Vagina (tissue), 2 donors: ENCODE measurements at regions not wholly inside any gene's neighbourhood (a gene's known extent, or its start where the extent isn't known, plus 50 kb on each side); places are given as distances from the start of the nearest gene placed in this dataset.

Experiments used
- DNase-seq, 2 donors: peaks; one replicate each; pipeline ENCODE4 v3.0.0-alpha.2; 2017; ENCODE audit errors: extremely low spot score in 2 of 2
- H3K27ac ChIP-seq: fragments of 200-600 bp; sonication (generic); one replicate; pipeline ENCODE4 v1.5.1; 2019
- H3K27me3 ChIP-seq: fragments of 200-600 bp; sonication (generic); one replicate; pipeline ENCODE4 v1.5.1; 2019
- H3K36me3 ChIP-seq, 2 donors: fragments of 200-600 bp; sonication (generic); one replicate each; pipeline ENCODE4 v1.5.1; 2017 to 2019
- H3K4me1 ChIP-seq: fragments of 200-600 bp; sonication (generic); one replicate; pipeline ENCODE4 v1.5.1; 2019
- H3K4me3 ChIP-seq, 2 donors: fragments of 200-600 bp; sonication (generic); 1 replicate in 1 of 2; 2 replicates in 1 of 2; pipeline ENCODE4 v1.5.1; 2016 to 2019
- H3K9me3 ChIP-seq: fragments of 200-600 bp; sonication (generic); one replicate; pipeline ENCODE4 v1.5.1; 2019
- CTCF ChIP-seq, 3 experiments: fragments of 450-650 bp in 2 of 3; fragments of 200-600 bp in 1 of 3; sonication (generic) in 1 of 3; IDR thresholded peaks; one replicate each; pipeline ENCODE4 v1.5.1; 2017 to 2019; ENCODE audit warnings: antibody characterized with exemption in 3 of 3, mild to moderate bottlenecking in 2 of 3, moderate library complexity in 2 of 3
- POLR2A ChIP-seq, 2 donors: fragments of 450-650 bp; IDR thresholded peaks; one replicate each; pipeline ENCODE4 v1.6.1; 2017; ENCODE audit warnings: antibody characterized with exemption in 2 of 2, mild to moderate bottlenecking in 2 of 2, moderate library complexity in 2 of 2
- POLR2AphosphoS5 ChIP-seq, 2 donors: sonication (generic); formaldehyde crosslinking; IDR thresholded peaks; one replicate each; pipeline ENCODE4 v1.9.0; 2017; ENCODE audit warnings: antibody characterized with exemption in 2 of 2, mild to moderate bottlenecking in 2 of 2, low read depth in 1 of 2; ENCODE audit not compliant: insufficient read depth in 1 of 2
- intact Hi-C: fragments of 100-400 bp; cut with DNase I; formaldehyde crosslinking; loops from one replicate; pipeline ENCODE4 v1.15.1; 2023

GRCh38 chr13:81591528-81592220, 1250.7 kb upstream of the SPRY2 start:
- H3K9me3 ChIP-seq: no peaks in the 10 kb centered on the region
- intact Hi-C loops: no loop called here
- H3K36me3 ChIP-seq: no peaks in the 10 kb centered on the region
- H3K27me3 ChIP-seq: no peaks in the 10 kb centered on the region
- H3K4me3 ChIP-seq: no peak overlapping the region
- TF ChIP-seq POLR2AphosphoS5 (IDR thresholded peaks at IDR 0.05; ENCODE audit: insufficient read depth in 1 of 2, low read depth in 1 of 2): no peak
- TF ChIP-seq CTCF (IDR thresholded peaks at IDR 0.05): no peak
- no peak for TF ChIP-seq POLR2A (IDR thresholded peaks at IDR 0.05)
- DNase-seq: no peak
- no peaks in the 10 kb centered on the region for H3K4me1 ChIP-seq
- no peak overlapping the region for H3K27ac ChIP-seq

- Histone ChIP-seq H3K9me3 (no peaks in the 10 kb centered on the region), H3K27me3 (no peaks in the 10 kb centered on the region), H3K4me3 (no peak overlapping the region), H3K27ac (no peak overlapping the region), H3K36me3 (no peaks in the 10 kb centered on the region), H3K4me1 (no peaks in the 10 kb centered on the region)
- intact Hi-C loops: no loop called here
- no peak for DNase-seq
- TF ChIP-seq POLR2A (IDR thresholded peaks at IDR 0.05) (no peak), POLR2AphosphoS5 (IDR thresholded peaks at IDR 0.05; ENCODE audit: insufficient read depth in 1 of 2, low read depth in 1 of 2) (no peak), CTCF (IDR thresholded peaks at IDR 0.05) (no peak)
Measured at GRCh38 chr13:81582381-81582780, 1241.5 kb upstream of the SPRY2 start.

GRCh38 chr13:81577601-81578195, 1236.8 kb upstream of the SPRY2 start:
- H3K4me1 ChIP-seq: no peaks in the 10 kb centered on the region
- H3K4me3 ChIP-seq: no peak overlapping the region
- H3K36me3 ChIP-seq: no peaks in the 10 kb centered on the region
- H3K27ac ChIP-seq: no peak overlapping the region
- TF ChIP-seq POLR2AphosphoS5 (IDR thresholded peaks at IDR 0.05; ENCODE audit: insufficient read depth in 1 of 2, low read depth in 1 of 2) (no peak), CTCF (IDR thresholded peaks at IDR 0.05) (no peak), POLR2A (IDR thresholded peaks at IDR 0.05) (no peak)
- no peaks in the 10 kb centered on the region for H3K9me3 ChIP-seq
- intact Hi-C loops: no loop called here
- no peaks in the 10 kb centered on the region for H3K27me3 ChIP-seq
- no peak for DNase-seq

- H3K4me3 ChIP-seq: no peak overlapping the region
- TF ChIP-seq POLR2A (IDR thresholded peaks at IDR 0.05) (no peak), POLR2AphosphoS5 (IDR thresholded peaks at IDR 0.05; ENCODE audit: insufficient read depth in 1 of 2, low read depth in 1 of 2) (no peak), CTCF (IDR thresholded peaks at IDR 0.05) (no peak)
- no peaks in the 10 kb centered on the region for H3K9me3 ChIP-seq
- no peaks in the 10 kb centered on the region for H3K36me3 ChIP-seq
- H3K27me3 ChIP-seq: no peaks in the 10 kb centered on the region
- intact Hi-C loops: no loop called here
- H3K4me1 ChIP-seq: no peaks in the 10 kb centered on the region
- no peak overlapping the region for H3K27ac ChIP-seq
- DNase-seq: no peak
Measured at GRCh38 chr13:81568824-81569223, 1227.9 kb upstream of the SPRY2 start.

- no peaks in the 10 kb centered on the region for H3K9me3 ChIP-seq
- no peak overlapping the region for H3K27ac ChIP-seq
- no peaks in the 10 kb centered on the region for H3K4me1 ChIP-seq
- no peaks in the 10 kb centered on the region for H3K27me3 ChIP-seq
- H3K36me3 ChIP-seq: no peaks in the 10 kb centered on the region
- no peak overlapping the region for H3K4me3 ChIP-seq
- no peak for DNase-seq
- TF ChIP-seq POLR2A (IDR thresholded peaks at IDR 0.05) (no peak), POLR2AphosphoS5 (IDR thresholded peaks at IDR 0.05; ENCODE audit: insufficient read depth in 1 of 2, low read depth in 1 of 2) (no peak), CTCF (IDR thresholded peaks at IDR 0.05) (no peak)
- intact Hi-C loops: no loop called here
Measured at GRCh38 chr13:81565849-81566248, 1224.9 kb upstream of the SPRY2 start.
